ENCODE measurements at regions not wholly inside any gene's neighbourhood (a gene's known extent, or its start where the extent isn't known, plus 50 kb on each side); places are given as distances from the start of the nearest gene placed in this dataset.
A peak's percentile ranks its signal among the peaks of the same experiment; 100 is the strongest.

GRCh38 chr22:49367041-49367697 is 460.5 kb downstream of the BRD1 start:
- TF ChIP-seq POLR2A (IDR thresholded peaks at IDR 0.05) (no peak), CTCF (IDR thresholded peaks at IDR 0.05) (no peak)
- intact Hi-C loops (cut with DNase I), result no loop called here
- DNase-seq (no peak), ATAC-seq (no peak)
- Histone ChIP-seq H3K36me3 (no peaks in the 10 kb centered on the region), H3K9me3 (no peaks in the 10 kb centered on the region), H3K4me1 (no peaks in the 10 kb centered on the region), H3K27ac (no peak overlapping the region), H3K4me3 (no peak overlapping the region), H3K27me3 (peaks cover 0 to 33% (median 7%) of the 10 kb centered on the region in 9 donors)
- WGBS, 4 donors, result 63 to 68% (median 66%) methylated on average over 10 of the region's 10 CpGs

GRCh38 chr22:49366437-49366836 is 461.2 kb downstream of the BRD1 start:
- Histone ChIP-seq H3K27ac (no peak overlapping the region), H3K4me1 (no peaks in the 10 kb centered on the region), H3K27me3 (peaks cover 0 to 33% (median 7%) of the 10 kb centered on the region in 9 donors), H3K36me3 (no peaks in the 10 kb centered on the region), H3K4me3 (no peak overlapping the region), H3K9me3 (no peaks in the 10 kb centered on the region)
- intact Hi-C loops (cut with DNase I), result no loop called here
- ATAC-seq, result no peak
- no peak for TF ChIP-seq POLR2A (IDR thresholded peaks at IDR 0.05)
- no peak for TF ChIP-seq CTCF (IDR thresholded peaks at IDR 0.05)
- 70 to 84% (median 74%) methylated on average over 11 of the region's 11 CpGs for WGBS, 4 donors
- no peak for DNase-seq

GRCh38 chr22:49365910-49366309 is 461.8 kb downstream of the BRD1 start:
- H3K9me3 ChIP-seq, result no peaks in the 10 kb centered on the region
- DNase-seq (no peak), ATAC-seq (peak in 1 of 4 donors; percentile 54)
- intact Hi-C loops (cut with DNase I), result no loop called here
- H3K4me1 ChIP-seq, result no peaks in the 10 kb centered on the region
- peaks cover 0 to 33% (median 7%) of the 10 kb centered on the region in 9 donors for H3K27me3 ChIP-seq
- H3K27ac ChIP-seq, result no peak overlapping the region
- no peak overlapping the region for H3K4me3 ChIP-seq
- no peak for TF ChIP-seq POLR2A (IDR thresholded peaks at IDR 0.05)
- no peak for TF ChIP-seq CTCF (IDR thresholded peaks at IDR 0.05)
- H3K36me3 ChIP-seq, result no peaks in the 10 kb centered on the region
- WGBS, 4 donors, result 70 to 80% (median 77%) methylated on average over 14 of the region's 14 CpGs

- Histone ChIP-seq H3K36me3 (no peaks in the 10 kb centered on the region), H3K9me3 (no peaks in the 10 kb centered on the region), H3K4me1 (no peaks in the 10 kb centered on the region), H3K27ac (no peak overlapping the region), H3K4me3 (no peak overlapping the region), H3K27me3 (peaks cover 0 to 30% (median 7%) of the 10 kb centered on the region in 9 donors)
- WGBS, 4 donors, result 86 to 89% (median 86%) methylated on average over 10 to 15 of the region's 15 CpGs
- ATAC-seq (no peak), DNase-seq (no peak)
- TF ChIP-seq POLR2A (IDR thresholded peaks at IDR 0.05) (no peak), CTCF (IDR thresholded peaks at IDR 0.05) (no peak)
- intact Hi-C loops (cut with DNase I), result no loop called here
These were observed 462.4 kb downstream of the BRD1 start for GRCh38 chr22:49365191-49365837.

Data from heart left ventricle (tissue), 16 donors.